NB4 (cell line): ENCODE measurements at regions not wholly inside any gene's neighbourhood (a gene's known extent, or its start where the extent isn't known, plus 50 kb on each side); places are given as distances from the start of the nearest gene placed in this dataset.
A peak's percentile ranks its signal among the peaks of the same experiment; 100 is the strongest.

ENCODE experiments used
- POLR2A ChIP-seq: IDR thresholded peaks from 2 replicates; pipeline ENCODE4 v1.6.1; 2011; ENCODE audit warnings: mild to moderate bottlenecking; ENCODE audit not compliant: insufficient read length; ENCODE audit errors: extremely low read depth
- TF ChIP-seq, protein P1 (sequence below): IDR thresholded peaks from one replicate; pipeline ENCODE4 v1.5.1; 2012; ENCODE audit warnings: low read depth, low read length
- TF ChIP-seq, protein P2 (sequence below): IDR thresholded peaks from 2 replicates; pipeline ENCODE4 v1.6.1; 2011; ENCODE audit warnings: low read depth, low read length

DNA sequence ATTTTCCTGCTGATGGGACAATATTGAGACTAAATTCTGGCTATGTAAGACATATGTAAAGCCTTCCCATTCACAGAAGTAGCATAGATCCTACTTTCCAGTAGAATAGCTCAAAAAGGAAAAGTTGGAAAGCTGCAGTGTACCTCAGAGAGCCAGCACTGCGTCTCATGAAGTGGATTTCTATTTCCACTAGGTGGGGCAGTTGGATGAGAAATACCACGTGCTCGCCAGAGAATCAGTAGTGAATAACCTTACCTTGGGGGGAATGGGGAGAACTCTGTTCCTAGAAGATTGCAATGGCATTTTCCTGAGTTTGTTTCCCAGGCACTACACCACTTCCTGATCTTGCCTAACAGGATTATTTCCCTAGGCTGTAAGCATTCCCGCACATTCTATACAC, 907.1 kb downstream of the FSTL5 start:
- TF ChIP-seq, protein P1, sequence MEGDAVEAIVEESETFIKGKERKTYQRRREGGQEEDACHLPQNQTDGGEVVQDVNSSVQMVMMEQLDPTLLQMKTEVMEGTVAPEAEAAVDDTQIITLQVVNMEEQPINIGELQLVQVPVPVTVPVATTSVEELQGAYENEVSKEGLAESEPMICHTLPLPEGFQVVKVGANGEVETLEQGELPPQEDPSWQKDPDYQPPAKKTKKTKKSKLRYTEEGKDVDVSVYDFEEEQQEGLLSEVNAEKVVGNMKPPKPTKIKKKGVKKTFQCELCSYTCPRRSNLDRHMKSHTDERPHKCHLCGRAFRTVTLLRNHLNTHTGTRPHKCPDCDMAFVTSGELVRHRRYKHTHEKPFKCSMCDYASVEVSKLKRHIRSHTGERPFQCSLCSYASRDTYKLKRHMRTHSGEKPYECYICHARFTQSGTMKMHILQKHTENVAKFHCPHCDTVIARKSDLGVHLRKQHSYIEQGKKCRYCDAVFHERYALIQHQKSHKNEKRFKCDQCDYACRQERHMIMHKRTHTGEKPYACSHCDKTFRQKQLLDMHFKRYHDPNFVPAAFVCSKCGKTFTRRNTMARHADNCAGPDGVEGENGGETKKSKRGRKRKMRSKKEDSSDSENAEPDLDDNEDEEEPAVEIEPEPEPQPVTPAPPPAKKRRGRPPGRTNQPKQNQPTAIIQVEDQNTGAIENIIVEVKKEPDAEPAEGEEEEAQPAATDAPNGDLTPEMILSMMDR, result peak; percentile 3
- no peak for TF ChIP-seq POLR2A
- TF ChIP-seq, protein P2, sequence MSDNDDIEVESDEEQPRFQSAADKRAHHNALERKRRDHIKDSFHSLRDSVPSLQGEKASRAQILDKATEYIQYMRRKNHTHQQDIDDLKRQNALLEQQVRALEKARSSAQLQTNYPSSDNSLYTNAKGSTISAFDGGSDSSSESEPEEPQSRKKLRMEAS, result peak; percentile 90
